KOPT-K1 (cell line): ENCODE measurements at regions not wholly inside any gene's neighbourhood (a gene's known extent, or its start where the extent isn't known, plus 50 kb on each side); places are given as distances from the start of the nearest gene placed in this dataset.

Experiments used
- H3K27ac ChIP-seq: fragments of 200-600 bp; sonication (generic); 2 replicates; pipeline ENCODE4 v1.5.1; 2016; ENCODE audit warnings: antibody characterized with exemption, mild to moderate bottlenecking, low read depth, low read length; ENCODE audit not compliant: poor library complexity, severe bottlenecking
- H3K36me3 ChIP-seq: fragments of 200-600 bp; sonication (generic); 2 replicates; pipeline ENCODE4 v1.5.1; 2017; ENCODE audit warnings: antibody characterized with exemption, mild to moderate bottlenecking, low read length, moderate library complexity; ENCODE audit not compliant: insufficient read depth
- H3K9me3 ChIP-seq: fragments of 200-600 bp; sonication (generic); 2 replicates; pipeline ENCODE4 v1.5.1; 2017; ENCODE audit warnings: antibody characterized with exemption, low read length, mild to moderate bottlenecking; ENCODE audit not compliant: insufficient read depth, poor library complexity, severe bottlenecking

DNA sequence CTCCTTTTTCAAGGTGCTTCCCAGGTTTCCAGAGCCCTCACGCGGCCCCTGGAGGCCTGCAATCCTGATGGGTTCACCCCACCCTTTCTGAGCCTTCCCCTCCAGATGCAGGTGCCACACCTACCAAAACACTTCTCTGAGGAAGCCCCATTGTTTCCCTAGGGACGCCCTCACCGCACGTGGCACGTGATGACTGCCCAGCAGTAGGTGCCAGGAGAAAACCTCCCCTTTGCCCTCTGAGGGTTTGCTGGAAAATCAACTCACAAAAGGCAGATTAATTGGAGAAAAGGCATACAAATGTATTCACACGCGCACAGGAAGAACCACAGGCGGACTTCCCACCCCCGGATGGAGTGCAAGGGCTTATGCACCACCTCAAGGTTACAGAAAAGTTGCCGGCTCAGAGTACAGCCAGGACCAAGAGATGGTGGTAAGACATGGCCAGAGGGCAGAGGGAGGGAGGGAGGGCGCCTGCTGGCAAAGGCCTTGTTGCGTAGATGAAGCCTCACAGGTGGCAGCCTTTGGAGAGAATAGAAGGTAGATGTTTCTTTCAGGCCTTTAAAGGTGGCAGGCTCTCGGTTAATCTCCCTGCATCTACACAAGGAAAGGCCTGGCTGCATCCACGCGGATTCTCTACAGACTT, 269.4 kb upstream of the RAB6C start:
- Histone ChIP-seq H3K36me3 (no peaks in the 10 kb centered on the region), H3K9me3 (no peaks in the 10 kb centered on the region), H3K27ac (no peak overlapping the region)

DNA sequence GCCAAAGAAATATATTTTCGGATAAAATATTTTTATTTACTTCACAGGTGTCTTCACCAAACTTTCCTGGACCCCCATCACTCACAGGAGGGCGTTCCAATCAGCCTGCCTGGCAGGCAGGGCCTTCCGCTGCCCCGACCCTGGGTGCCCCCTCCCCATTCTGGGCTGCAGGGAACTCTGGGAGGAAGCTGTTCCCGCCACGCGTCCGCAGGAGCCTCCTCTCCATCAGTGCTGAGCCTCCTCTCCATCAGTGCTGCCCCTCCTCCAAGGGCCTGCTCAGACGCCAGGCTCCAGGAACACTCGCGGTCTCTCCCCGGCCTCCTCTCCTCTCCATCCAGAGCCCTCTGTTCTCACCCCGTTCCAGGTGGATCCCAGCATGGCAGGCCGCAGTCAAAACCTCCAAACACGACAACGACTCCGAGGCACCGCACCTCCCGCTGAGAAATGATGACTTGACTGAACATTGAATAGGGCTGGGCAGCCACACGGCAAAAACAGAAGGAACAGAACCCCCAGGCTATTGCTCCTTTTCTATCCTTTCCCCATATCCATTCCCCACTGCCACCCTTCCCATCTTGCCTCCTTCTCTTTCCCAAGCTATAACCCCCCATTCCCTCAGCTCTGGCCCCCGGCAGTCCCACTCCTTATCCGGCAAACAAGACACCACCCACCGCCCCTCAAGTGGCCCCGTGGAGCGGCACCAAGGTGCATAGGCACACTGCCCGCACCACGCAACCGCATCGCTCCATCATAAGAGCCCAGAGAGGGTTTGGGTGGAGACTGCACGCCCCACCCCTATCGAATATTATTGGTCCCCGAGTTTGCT, 268.6 kb upstream of the RAB6C start:
- H3K36me3 ChIP-seq, result no peaks in the 10 kb centered on the region
- no peaks in the 10 kb centered on the region for H3K9me3 ChIP-seq
- no peak overlapping the region for H3K27ac ChIP-seq

DNA sequence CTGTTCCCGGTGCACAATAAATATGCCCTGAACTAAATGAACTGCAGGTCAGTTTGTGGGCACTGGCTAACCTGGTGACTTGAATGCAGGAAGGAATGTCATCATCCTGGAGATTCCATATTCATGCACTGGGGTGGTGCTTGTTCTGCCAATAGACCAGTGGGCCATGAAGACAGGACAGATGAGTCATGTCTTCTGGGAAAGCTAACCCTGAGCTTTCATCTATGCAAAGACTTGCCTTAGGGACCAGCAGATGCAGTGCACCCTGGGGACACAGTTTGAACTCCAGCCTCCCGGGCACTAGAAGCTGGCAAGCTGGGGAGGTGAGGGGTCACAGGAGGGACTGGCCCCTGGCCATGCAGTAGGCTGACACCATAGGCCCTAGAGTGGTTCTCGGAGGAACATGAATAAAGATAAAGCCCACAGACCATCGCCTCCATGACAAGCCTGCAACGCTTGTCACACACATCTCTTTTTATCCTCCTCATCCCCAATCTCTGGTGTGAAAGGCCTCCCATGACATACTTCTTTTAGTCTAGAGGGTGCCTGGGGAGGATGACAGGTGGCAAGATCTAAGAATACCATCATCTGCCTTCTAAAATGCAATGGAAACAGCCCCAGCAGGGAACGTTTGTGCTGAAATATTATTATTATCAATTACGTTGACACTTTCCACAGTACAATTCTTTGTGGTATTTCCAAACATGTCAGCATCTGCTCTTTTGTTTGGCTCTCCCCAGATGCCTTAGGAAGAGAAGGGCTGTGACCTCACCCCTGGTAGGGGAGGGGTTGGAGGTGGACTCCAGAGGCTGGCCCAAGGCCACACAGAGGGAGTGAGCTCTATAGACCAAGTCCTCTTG, 267.4 kb upstream of the RAB6C start:
- no peaks in the 10 kb centered on the region for H3K36me3 ChIP-seq
- no peaks in the 10 kb centered on the region for H3K9me3 ChIP-seq
- no peak overlapping the region for H3K27ac ChIP-seq

DNA sequence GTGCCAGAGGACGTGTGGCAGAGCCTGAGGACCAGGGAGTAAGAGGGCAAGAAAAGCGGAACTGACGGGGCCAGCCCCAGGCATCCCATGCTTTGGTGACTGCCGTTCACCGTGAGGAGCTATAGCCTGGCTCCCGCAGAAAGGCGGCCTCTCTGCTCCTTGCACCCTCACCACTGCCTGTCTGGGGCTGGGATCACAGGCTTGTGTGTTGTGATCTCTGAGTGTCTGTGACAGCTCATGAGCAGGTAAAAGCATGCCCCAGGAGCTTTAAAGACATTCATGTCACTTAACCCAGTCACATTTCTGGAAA, 266.8 kb upstream of the RAB6C start:
- Histone ChIP-seq H3K27ac (no peak overlapping the region), H3K36me3 (no peaks in the 10 kb centered on the region), H3K9me3 (no peaks in the 10 kb centered on the region)

DNA sequence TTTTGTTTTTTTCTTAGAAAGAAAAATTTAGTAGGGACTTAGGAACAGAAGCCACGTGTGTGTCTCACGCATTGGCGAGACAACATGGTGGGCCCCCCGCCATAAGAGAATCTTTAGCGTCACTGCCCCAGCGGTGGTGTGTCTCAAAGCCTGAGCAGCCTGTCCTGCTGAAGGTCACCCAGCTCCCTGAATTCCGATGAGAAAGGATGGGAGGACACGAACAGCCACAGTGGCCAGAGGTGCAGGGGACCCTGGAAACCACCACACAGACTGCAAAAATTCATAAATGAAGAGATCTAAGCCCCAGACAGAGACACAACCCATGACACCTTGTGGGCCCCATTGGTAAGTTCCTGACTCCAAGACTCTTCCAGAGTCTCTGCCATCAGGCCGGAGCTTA, 266.1 kb upstream of the RAB6C start:
- Histone ChIP-seq H3K27ac (no peak overlapping the region), H3K36me3 (no peaks in the 10 kb centered on the region), H3K9me3 (no peaks in the 10 kb centered on the region)

DNA sequence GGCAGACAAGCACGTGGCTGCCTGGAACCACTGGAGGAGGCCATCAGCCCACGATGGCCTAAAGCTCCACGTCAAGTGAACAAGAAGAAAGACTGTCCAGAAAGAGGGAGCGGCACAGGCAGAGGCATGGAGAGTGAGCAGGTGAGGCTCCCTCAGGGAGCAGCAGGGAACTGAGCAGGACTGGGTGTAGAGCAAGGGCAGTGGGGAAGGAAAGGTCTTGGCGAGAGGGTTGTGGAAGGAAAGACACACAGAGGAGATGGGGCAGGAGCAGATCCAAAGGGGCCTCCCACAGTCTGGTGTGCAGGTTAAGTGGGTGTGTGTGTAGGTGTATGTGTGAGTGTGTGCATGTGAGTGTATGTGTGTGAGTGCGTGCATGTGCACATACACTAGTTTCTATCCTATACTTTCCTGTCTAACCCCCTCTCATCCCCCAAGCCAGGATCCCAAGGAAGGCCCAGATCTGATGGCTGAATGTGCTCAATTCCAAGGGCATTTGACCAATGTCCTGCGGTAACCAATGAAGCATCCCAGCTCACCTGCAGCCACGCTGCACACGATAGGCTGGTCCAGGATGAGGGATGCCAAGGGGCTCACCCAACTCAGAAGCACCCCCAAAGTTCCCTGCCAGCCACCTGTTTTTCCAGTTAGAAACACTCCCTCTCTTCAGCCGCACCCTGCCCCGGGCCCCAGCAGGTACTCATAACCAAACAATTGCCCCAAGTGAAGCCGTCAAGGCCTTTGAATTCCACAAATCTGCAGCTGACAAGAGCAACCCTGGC, 262.5 kb upstream of the RAB6C start:
- Histone ChIP-seq H3K27ac (no peak overlapping the region), H3K9me3 (no peaks in the 10 kb centered on the region)

DNA sequence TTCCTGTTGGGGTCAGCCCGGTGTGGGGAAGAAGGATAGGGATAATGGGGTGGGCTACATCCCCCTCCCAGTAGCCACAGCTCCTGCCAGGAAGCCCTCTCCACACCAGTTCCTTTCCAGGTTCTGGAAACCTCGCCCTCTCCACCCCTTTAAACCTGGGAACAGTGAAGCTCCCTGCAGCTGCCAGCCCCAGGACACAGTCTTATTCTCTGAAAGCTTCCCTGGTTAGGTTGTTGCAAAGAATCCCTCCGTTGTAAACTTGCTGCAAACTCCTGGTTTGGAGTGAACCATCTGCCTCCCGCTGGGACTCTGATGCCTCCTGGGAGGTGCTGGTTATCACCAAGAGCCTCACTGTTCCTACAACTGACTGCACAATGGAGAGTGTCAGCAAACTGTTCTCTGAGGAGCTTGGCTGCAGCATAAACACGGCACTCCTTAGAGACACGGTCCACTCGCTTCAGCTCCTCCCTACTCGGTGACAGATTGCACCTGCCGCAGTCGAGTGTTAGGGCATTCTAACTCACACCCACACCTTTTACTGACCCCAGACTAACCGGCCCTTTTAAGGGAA, 261.8 kb upstream of the RAB6C start:
- no peaks in the 10 kb centered on the region for H3K9me3 ChIP-seq
- no peak overlapping the region for H3K27ac ChIP-seq
- H3K36me3 ChIP-seq, result no peaks in the 10 kb centered on the region

More for the DNA sequence above, 262.5 kb upstream of the RAB6C start:
- no peaks in the 10 kb centered on the region for H3K36me3 ChIP-seq

DNA sequence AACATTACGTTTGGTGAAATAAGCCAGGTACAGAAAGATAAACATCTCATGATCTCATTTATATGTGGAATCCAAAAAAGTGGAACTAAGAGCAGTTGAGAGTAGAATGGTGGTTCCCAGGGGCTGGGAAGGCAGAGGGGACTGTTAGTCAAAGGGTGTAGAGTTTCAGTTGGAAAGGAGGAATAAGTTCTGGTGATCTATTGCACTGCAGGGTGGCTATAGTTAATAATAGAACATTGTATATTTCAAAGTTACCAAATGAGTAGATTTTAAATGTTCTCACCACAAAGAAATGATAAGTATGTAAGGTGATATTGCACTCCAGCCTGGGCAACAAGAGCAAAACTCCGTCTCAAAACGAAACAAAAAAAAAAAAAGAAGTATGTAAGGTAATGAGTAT, 260.1 kb upstream of the RAB6C start:
- Histone ChIP-seq H3K36me3 (no peaks in the 10 kb centered on the region), H3K27ac (no peak overlapping the region)

DNA sequence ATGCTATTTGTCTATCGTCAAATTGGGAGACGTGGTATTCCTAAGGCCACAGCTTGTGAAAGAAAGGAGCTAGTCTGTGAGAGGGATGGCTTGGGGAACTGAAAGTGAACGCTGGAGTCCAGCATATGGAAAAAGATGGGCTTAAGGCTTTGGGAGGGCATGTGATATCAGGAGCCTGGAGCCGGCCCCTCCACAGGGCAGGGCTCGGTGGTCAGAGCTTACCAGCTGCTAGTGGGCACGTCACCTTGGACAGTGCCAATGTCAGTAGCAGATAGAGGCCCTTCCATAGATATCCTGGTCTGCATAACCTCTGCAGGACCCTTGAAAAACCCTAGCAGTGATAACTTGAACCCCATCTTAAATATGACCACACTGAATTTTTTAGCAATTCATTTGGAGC, 259.1 kb upstream of the RAB6C start:
- Histone ChIP-seq H3K36me3 (no peaks in the 10 kb centered on the region), H3K9me3 (no peaks in the 10 kb centered on the region), H3K27ac (no peak overlapping the region)

More for the DNA sequence above, 260.1 kb upstream of the RAB6C start:
- H3K9me3 ChIP-seq, result no peaks in the 10 kb centered on the region

DNA sequence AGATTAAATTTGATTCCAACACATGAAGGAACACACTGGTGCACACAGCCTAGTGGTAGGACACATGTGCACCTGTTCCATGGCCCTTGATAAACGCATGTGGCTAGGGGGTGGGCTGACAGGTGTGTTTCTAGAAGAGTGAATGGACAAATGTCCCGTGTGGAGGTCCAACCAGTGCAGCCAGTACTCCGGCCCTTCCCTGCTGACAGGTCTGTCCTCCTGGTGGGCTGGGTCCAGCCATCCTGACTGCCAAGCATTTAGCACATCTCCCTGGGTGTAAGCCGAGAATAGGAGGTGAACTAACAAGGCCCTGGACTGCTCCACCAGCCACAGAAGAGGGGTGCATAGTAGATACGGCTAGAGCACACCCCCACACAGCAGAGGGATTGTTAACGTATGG, 258.7 kb upstream of the RAB6C start:
- H3K36me3 ChIP-seq, result no peaks in the 10 kb centered on the region
- no peaks in the 10 kb centered on the region for H3K9me3 ChIP-seq
- no peak overlapping the region for H3K27ac ChIP-seq

DNA sequence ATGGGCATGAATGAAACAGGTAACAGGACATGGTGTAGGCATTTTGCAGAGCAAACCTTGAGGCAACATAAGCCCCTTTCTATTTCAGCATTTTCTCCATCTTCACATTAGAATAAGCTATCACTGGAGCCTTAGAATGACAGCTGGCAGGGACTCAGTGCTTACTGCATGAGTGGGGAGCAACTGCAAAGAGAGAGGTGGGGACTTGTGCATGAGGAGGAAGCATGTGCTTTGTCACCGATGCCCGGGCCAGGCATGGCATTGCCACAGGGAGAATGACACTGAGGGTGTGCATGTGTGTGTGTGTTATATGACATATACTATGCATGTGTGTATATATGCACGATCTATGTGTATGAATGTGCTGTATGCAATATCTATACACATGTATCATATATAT, 258.2 kb upstream of the RAB6C start:
- Histone ChIP-seq H3K27ac (no peak overlapping the region), H3K36me3 (no peaks in the 10 kb centered on the region), H3K9me3 (no peaks in the 10 kb centered on the region)

DNA sequence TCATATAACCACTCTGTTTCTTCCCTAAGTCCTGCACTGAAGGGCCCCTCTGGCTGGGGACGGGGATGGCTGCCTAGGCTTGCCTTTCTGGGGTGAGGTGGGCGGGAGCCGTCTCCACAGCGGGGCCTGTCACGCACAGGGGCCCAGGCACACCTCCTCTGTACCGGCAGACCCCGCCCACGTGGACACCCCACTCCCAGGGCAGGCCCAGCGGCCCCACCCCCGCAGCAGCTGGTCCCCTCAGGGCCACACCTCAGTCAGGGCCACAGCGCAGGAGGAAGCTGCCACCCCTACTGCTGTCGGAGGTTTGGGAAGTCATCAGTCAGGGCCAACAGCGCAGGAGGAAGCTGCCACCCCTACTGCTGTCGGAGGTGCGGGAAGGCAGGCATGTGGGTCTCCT, 257.6 kb upstream of the RAB6C start:
- Histone ChIP-seq H3K9me3 (no peaks in the 10 kb centered on the region), H3K27ac (no peak overlapping the region), H3K36me3 (no peaks in the 10 kb centered on the region)

DNA sequence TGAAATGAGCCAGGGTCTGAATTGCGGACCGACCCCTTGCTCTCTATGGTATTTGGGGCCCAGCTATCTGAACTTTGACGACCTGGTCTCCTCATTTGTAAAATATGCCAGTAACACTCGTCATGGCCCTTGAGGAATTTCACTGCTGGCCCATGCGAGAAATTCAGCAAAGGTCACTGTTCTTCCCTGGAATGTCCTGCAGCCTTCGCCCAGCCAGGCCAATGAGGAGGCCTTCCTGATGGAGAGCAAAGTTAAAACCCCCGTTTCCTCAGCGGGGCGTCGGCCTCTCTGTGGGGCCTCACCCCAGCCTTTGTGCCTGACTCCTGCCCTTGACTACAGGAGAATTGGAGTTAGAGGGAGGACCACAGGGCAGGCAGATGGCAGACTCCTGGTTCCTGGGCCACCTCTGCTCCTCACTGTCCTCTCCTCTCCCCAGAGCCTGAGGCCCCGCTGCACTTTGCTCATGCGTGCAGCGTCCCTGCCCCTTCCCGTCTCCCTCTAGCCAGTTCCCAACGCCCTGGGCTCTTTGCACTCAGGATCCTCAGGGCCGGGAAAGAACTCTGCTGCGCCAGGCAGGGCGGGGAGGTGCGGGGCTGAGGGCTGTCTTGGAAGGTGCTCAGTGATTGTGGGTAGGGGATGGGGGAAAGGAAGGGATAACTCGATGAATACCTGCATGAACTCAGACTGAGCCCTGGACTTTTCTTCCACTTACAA, 257.0 kb upstream of the RAB6C start:
- Histone ChIP-seq H3K9me3 (no peaks in the 10 kb centered on the region), H3K36me3 (no peaks in the 10 kb centered on the region), H3K27ac (no peak overlapping the region)
